ENCODE measurements at regions not wholly inside any gene's neighbourhood (a gene's known extent, or its start where the extent isn't known, plus 50 kb on each side); places are given as distances from the start of the nearest gene placed in this dataset.
A peak's percentile ranks its signal among the peaks of the same experiment; 100 is the strongest.

DNA sequence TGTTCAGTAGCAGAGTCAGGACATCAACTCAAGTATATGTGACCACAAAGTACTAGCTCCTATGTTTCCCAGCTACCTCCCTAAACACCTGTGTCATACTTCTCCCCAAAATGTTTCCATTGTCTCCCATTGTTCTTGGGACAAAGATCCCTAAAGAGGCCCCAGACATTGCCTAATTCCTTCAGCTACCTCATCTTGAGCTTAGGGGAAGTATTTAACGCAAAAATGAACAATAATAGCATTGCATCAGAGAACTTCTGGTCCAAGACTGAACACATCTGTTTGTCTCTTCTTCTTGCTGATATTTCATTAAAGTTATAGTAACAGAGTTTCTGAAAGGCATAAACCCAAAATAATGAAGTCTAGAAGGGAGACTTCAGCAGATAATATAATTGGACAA, 430.8 kb downstream of the MTRR start:
- no peaks in the 10 kb centered on the region for H3K4me1 ChIP-seq (ENCODE audit: control insufficient read depth, insufficient read depth, low read length)
- no peak overlapping the region for H3K4me3 Mint-ChIP-seq
- no peak overlapping the region for H3K27ac ChIP-seq (ENCODE audit: low read depth, low read length)
- TF ChIP-seq, protein P1, sequence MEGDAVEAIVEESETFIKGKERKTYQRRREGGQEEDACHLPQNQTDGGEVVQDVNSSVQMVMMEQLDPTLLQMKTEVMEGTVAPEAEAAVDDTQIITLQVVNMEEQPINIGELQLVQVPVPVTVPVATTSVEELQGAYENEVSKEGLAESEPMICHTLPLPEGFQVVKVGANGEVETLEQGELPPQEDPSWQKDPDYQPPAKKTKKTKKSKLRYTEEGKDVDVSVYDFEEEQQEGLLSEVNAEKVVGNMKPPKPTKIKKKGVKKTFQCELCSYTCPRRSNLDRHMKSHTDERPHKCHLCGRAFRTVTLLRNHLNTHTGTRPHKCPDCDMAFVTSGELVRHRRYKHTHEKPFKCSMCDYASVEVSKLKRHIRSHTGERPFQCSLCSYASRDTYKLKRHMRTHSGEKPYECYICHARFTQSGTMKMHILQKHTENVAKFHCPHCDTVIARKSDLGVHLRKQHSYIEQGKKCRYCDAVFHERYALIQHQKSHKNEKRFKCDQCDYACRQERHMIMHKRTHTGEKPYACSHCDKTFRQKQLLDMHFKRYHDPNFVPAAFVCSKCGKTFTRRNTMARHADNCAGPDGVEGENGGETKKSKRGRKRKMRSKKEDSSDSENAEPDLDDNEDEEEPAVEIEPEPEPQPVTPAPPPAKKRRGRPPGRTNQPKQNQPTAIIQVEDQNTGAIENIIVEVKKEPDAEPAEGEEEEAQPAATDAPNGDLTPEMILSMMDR (conservative IDR thresholded peaks at IDR 0.05) = no peak
- H3K4me1 Mint-ChIP-seq = no peaks in the 10 kb centered on the region
- no peaks in the 10 kb centered on the region for H3K9me3 Mint-ChIP-seq
- no peaks in the 10 kb centered on the region for H3K27me3 ChIP-seq (ENCODE audit: control insufficient read depth, insufficient read depth, low read length, poor library complexity, severe bottlenecking)
- H3K27me3 Mint-ChIP-seq (ENCODE audit: insufficient read depth) = peaks cover 2% of the 10 kb centered on the region
- no peaks in the 10 kb centered on the region for H3K36me3 ChIP-seq (ENCODE audit: control insufficient read depth, insufficient read depth, low read length)
- DNase-seq = no peak
- no peak overlapping the region for H3K27ac Mint-ChIP-seq
- no peak overlapping the region for H3K4me3 ChIP-seq (ENCODE audit: low read length)
- no peaks in the 10 kb centered on the region for H3K9me3 ChIP-seq (ENCODE audit: control insufficient read depth, low read length)
- WGBS, 2 experiments (ENCODE audit: insufficient coverage in 1 of 2, insufficient read length in 1 of 2) = 86 to 88% methylated on average over 1 of the region's 1 CpG
- H3K9ac ChIP-seq (ENCODE audit: extremely low read depth, low read length, poor library complexity, severe bottlenecking) = no peak overlapping the region
- H3K36me3 Mint-ChIP-seq (ENCODE audit: low read depth) = no peaks in the 10 kb centered on the region

DNA sequence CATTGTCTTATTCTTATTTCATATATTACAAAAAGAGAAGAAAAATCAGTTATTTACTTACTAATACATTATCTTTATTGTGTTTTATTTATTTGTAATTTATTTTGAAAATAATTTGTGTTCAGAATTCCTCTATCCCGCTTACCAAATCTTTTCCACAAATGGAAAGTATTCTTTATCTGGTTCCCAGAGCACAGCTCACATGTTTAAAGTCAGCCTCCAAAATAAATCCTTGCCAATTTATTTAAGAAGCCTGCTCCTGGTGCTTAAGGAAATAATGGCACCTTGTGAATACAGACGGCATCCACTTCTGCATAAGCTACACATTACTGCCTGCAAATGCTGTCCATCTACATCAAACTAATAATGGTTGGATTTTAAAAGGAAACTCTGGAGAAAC, 435.4 kb downstream of the MTRR start:
- no peaks in the 10 kb centered on the region for H3K4me1 ChIP-seq (ENCODE audit: control insufficient read depth, insufficient read depth, low read length)
- no peak overlapping the region for H3K4me3 Mint-ChIP-seq
- no peaks in the 10 kb centered on the region for H3K36me3 Mint-ChIP-seq (ENCODE audit: low read depth)
- no peak overlapping the region for H3K9ac ChIP-seq (ENCODE audit: extremely low read depth, low read length, poor library complexity, severe bottlenecking)
- 95% methylated on average over 2 of the region's 2 CpGs; no CpG with 5 or more reads in 1 of the 2 experiments for WGBS, 2 experiments (ENCODE audit: insufficient coverage in 1 of 2, insufficient read length in 1 of 2)
- H3K4me1 Mint-ChIP-seq = no peaks in the 10 kb centered on the region
- H3K36me3 ChIP-seq (ENCODE audit: control insufficient read depth, insufficient read depth, low read length) = no peaks in the 10 kb centered on the region
- no peak overlapping the region for H3K27ac Mint-ChIP-seq
- no peaks in the 10 kb centered on the region for H3K27me3 ChIP-seq (ENCODE audit: control insufficient read depth, insufficient read depth, low read length, poor library complexity, severe bottlenecking)
- no peak for DNase-seq
- peaks cover 2% of the 10 kb centered on the region for H3K27me3 Mint-ChIP-seq (ENCODE audit: insufficient read depth)
- no peak overlapping the region for H3K4me3 ChIP-seq (ENCODE audit: low read length)
- no peaks in the 10 kb centered on the region for H3K9me3 ChIP-seq (ENCODE audit: control insufficient read depth, low read length)
- no peak overlapping the region for H3K27ac ChIP-seq (ENCODE audit: low read depth, low read length)
- no peaks in the 10 kb centered on the region for H3K9me3 Mint-ChIP-seq
- TF ChIP-seq, protein P1 (conservative IDR thresholded peaks at IDR 0.05) = no peak

DNA sequence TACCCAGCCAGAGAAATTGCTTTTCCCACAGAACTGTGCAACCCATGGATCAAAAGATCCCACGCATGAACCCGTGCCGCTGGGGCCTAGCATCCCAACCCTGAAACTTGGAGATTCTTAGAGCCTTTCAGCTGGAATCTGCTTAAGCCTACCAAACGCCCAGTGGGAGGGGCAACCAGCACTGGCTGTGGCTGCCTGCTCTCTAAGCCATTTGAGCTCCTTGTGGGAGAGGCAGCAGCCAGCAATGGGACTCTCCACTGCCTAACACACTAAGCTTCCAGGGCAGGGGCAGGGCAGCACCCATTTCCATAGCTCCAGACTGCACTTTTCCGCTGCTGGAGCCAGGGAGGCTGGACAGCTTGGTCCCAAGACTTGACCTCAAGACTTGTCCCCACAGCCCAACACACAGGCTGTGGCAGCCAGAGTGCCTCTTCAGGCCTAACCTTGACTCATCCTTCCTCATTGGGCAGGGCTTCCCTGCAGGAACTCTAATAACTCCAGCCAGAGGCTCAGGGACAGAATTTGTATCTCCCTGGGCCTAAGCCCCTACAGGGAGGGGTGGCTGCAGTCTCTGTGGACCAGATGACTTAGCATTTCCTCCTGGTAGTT, 437.4 kb downstream of the MTRR start:
- no peaks in the 10 kb centered on the region for H3K4me1 Mint-ChIP-seq
- DNase-seq = peak; percentile 58
- no peaks in the 10 kb centered on the region for H3K36me3 ChIP-seq (ENCODE audit: control insufficient read depth, insufficient read depth, low read length)
- H3K9me3 Mint-ChIP-seq = no peaks in the 10 kb centered on the region
- peaks cover 2% of the 10 kb centered on the region for H3K27me3 Mint-ChIP-seq (ENCODE audit: insufficient read depth)
- no peaks in the 10 kb centered on the region for H3K9me3 ChIP-seq (ENCODE audit: control insufficient read depth, low read length)
- H3K27ac ChIP-seq (ENCODE audit: low read depth, low read length) = no peak overlapping the region
- no peak overlapping the region for H3K9ac ChIP-seq (ENCODE audit: extremely low read depth, low read length, poor library complexity, severe bottlenecking)
- H3K4me3 Mint-ChIP-seq = no peak overlapping the region
- H3K27ac Mint-ChIP-seq = no peak overlapping the region
- H3K36me3 Mint-ChIP-seq (ENCODE audit: low read depth) = no peaks in the 10 kb centered on the region
- no peak overlapping the region for H3K4me3 ChIP-seq (ENCODE audit: low read length)
- WGBS, 2 experiments (ENCODE audit: insufficient coverage in 1 of 2, insufficient read length in 1 of 2) = 89% methylated on average over 2 to 5 of the region's 5 CpGs
- TF ChIP-seq, protein P1 (conservative IDR thresholded peaks at IDR 0.05) = no peak
- H3K4me1 ChIP-seq (ENCODE audit: control insufficient read depth, insufficient read depth, low read length) = no peaks in the 10 kb centered on the region
- H3K27me3 ChIP-seq (ENCODE audit: control insufficient read depth, insufficient read depth, low read length, poor library complexity, severe bottlenecking) = no peaks in the 10 kb centered on the region

All from endodermal cell (in vitro differentiated cells).